ENCODE measurements at regions not wholly inside any gene's neighbourhood (a gene's known extent, or its start where the extent isn't known, plus 50 kb on each side); places are given as distances from the start of the nearest gene placed in this dataset.

GRCh38 chrX:5733501-5733900 lies 495.2 kb downstream of the NLGN4X start:
- TF ChIP-seq GLIS3 (CRISPR knock-in tag; IDR thresholded peaks at IDR 0.05) (no peak), OSR1 (CRISPR knock-in tag; IDR thresholded peaks at IDR 0.05) (no peak), TCF4 (CRISPR knock-in tag; IDR thresholded peaks at IDR 0.05; ENCODE audit: borderline replicate concordance) (no peak), PPARA (CRISPR knock-in tag; IDR thresholded peaks at IDR 0.05; ENCODE audit: borderline replicate concordance) (no peak), RARB (CRISPR knock-in tag; IDR thresholded peaks at IDR 0.05) (no peak), ZNF565 (CRISPR knock-in tag; conservative IDR thresholded peaks at IDR 0.05; ENCODE audit: low read depth) (no peak), CSRNP3 (CRISPR knock-in tag; IDR thresholded peaks at IDR 0.05) (no peak), ISL1 (CRISPR knock-in tag; IDR thresholded peaks at IDR 0.05) (no peak), SNAI2 (CRISPR knock-in tag; IDR thresholded peaks at IDR 0.05) (no peak), BACH2 (CRISPR knock-in tag; IDR thresholded peaks at IDR 0.05; ENCODE audit: borderline replicate concordance) (no peak), PATZ1 (CRISPR knock-in tag; IDR thresholded peaks at IDR 0.05; ENCODE audit: borderline replicate concordance) (no peak), ESRRG (CRISPR knock-in tag; IDR thresholded peaks at IDR 0.05) (no peak), ZFP30 (CRISPR knock-in tag; IDR thresholded peaks at IDR 0.05) (no peak), ARNTL (CRISPR knock-in tag; IDR thresholded peaks at IDR 0.05; ENCODE audit: borderline replicate concordance, low read depth) (no peak), ZC3H10 (CRISPR knock-in tag; IDR thresholded peaks at IDR 0.05) (no peak), CSDC2 (CRISPR knock-in tag; IDR thresholded peaks at IDR 0.05) (no peak), POU6F1 (CRISPR knock-in tag; IDR thresholded peaks at IDR 0.05; ENCODE audit: borderline replicate concordance, low read depth) (no peak), TOX (CRISPR knock-in tag; IDR thresholded peaks at IDR 0.05; ENCODE audit: borderline replicate concordance) (no peak)
- no peak for ATAC-seq

GRCh38 chrX:5730556-5730955 lies 498.1 kb downstream of the NLGN4X start:
- no peak for ATAC-seq
- TF ChIP-seq ZNF70 (CRISPR knock-in tag; IDR thresholded peaks at IDR 0.05) (no peak), PATZ1 (CRISPR knock-in tag; IDR thresholded peaks at IDR 0.05; ENCODE audit: borderline replicate concordance) (no peak), TCF4 (CRISPR knock-in tag; IDR thresholded peaks at IDR 0.05; ENCODE audit: borderline replicate concordance) (no peak), ZFP30 (CRISPR knock-in tag; IDR thresholded peaks at IDR 0.05) (no peak), CREB5 (CRISPR knock-in tag; IDR thresholded peaks at IDR 0.05; ENCODE audit: low read depth) (no peak), POU6F1 (CRISPR knock-in tag; IDR thresholded peaks at IDR 0.05; ENCODE audit: borderline replicate concordance, low read depth) (no peak), ARNTL (CRISPR knock-in tag; IDR thresholded peaks at IDR 0.05; ENCODE audit: borderline replicate concordance, low read depth) (no peak), ZNF8 (CRISPR knock-in tag; IDR thresholded peaks at IDR 0.05) (no peak), OSR1 (CRISPR knock-in tag; IDR thresholded peaks at IDR 0.05) (no peak), PPARA (CRISPR knock-in tag; IDR thresholded peaks at IDR 0.05; ENCODE audit: borderline replicate concordance) (no peak), ZC3H10 (CRISPR knock-in tag; IDR thresholded peaks at IDR 0.05) (no peak), ZNF565 (CRISPR knock-in tag; conservative IDR thresholded peaks at IDR 0.05; ENCODE audit: low read depth) (no peak), ZFP3 (CRISPR knock-in tag; IDR thresholded peaks at IDR 0.05) (no peak), RARB (CRISPR knock-in tag; IDR thresholded peaks at IDR 0.05) (no peak), SNAI2 (CRISPR knock-in tag; IDR thresholded peaks at IDR 0.05) (no peak), TOX (CRISPR knock-in tag; IDR thresholded peaks at IDR 0.05; ENCODE audit: borderline replicate concordance) (no peak), TSHZ2 (CRISPR knock-in tag; IDR thresholded peaks at IDR 0.05) (no peak), ESRRG (CRISPR knock-in tag; IDR thresholded peaks at IDR 0.05) (no peak), CSRNP3 (CRISPR knock-in tag; IDR thresholded peaks at IDR 0.05) (no peak), GLIS3 (CRISPR knock-in tag; IDR thresholded peaks at IDR 0.05) (no peak)
